SKM-1 treated with dmso at 0.1 percent for 144 hours (cell line): ENCODE measurements at regions not wholly inside any gene's neighbourhood (a gene's known extent, or its start where the extent isn't known, plus 50 kb on each side); places are given as distances from the start of the nearest gene placed in this dataset.
A peak's percentile ranks its signal among the peaks of the same experiment; 100 is the strongest.
"Not testable (repeated sequence)": the region's sequence is repeated elsewhere in the genome, so short reads cannot be mapped to it uniquely, and the experiment has no call there.

Experiments used
- DNase-seq: peaks from one replicate; lab custom pipeline; 2025; ENCODE audit not compliant: unreplicated experiment; lab: John Stamatoyannopoulos, UW

DNA sequence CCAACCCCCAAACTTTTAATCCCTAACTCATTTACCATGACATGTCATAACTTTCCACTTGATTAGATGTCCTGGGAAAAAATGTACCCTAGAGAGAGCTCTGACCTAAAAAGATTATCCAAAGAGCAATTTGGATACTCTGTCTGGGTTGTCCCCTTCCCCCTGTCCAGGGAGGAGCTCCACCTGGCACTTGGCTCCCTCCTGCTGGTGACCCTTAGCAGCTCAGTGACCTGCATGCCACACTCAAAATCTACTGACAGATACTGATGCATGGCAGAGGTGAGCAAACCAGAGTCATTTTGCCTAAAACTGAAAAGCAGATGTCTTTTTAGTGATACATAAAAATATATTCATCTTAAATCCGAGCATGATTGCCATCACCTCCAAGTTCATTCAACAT, 442.3 kb upstream of the CHRM3 start:
- DNase-seq, result no peak

DNA sequence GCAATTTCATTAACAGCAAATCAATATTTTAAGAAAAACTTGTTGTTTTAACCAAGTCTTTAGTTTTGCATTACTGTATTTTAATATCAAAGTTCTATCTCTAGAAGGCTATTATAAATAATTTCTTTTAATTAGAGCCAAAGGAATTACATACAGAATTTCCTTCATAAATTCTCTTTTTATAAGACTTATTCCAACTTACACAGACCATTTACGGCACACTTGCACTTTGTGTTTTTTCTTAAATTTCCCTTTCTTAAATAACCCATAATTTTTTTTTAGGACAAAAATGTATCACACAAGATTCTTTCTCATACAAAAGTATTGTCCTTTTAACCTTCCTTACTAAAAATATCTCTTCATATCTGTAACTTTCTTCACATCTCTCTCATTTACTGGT, 458.5 kb upstream of the CHRM3 start:
- DNase-seq, result no peak

GRCh38 chr1:238916828-238917227, 469.5 kb upstream of the CHRM3 start:
- DNase-seq, result no peak

DNA sequence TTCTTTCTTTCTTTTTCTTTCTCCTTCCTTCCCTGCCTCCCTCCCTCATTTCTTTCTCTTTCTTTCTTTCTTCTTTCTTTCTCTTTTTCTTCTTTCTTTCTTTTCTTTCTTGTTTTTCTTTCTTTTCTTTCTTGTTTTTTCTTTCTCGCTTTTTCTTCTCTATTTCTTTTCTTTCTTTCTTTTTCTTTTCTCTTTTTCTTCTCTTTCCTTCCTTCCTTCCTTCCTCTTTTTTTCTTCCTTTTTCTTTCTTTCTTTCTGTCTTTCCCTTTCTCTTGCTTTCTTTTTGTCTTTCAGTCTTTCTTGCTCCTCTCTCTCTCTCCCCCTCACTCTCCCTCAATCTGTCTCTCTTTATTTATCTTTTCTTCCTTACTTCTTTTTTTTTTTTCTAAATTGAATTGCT, 472.0 kb upstream of the CHRM3 start:
- DNase-seq, result no peak

- no peak for DNase-seq
These were observed 473.2 kb upstream of the CHRM3 start for GRCh38 chr1:238913210-238913609.

DNA sequence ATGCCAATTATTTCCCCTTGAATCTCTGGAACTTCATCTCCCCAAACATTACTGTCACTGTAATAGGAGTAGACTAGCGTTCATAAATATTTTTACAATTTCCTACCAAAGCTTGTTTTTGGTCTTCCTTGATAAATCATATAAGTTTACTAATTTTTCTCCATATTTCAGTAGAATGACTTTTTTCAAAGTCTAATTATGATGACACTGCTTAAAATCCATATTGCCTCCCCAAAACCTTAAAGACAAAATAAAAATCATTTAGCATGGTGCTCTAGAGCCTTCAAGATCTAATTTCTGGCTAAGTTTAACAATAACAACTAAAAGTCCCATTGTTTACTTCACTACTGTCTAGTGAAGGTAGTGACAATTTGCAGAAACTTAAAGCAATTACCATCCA, 474.2 kb upstream of the CHRM3 start:
- DNase-seq, result no peak

DNA sequence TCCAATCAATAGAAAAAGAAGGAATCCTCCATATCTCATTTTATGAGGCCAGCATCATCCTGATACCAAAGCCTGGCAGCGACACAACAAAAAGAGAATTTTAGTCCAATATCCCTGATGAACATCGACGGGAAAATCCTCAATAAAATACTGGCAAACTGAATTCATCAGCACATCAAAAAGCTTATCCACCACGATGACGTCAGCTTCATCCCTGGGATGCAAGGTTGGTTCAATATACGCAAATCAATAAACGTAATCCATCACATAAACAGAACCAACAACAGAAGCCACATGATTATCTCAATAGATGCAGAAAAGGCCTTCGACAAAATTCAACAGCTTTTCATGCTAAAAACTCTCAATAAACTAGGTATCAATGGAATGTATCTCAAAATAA, 483.6 kb upstream of the CHRM3 start:
- DNase-seq, result not testable (repeated sequence)

DNA sequence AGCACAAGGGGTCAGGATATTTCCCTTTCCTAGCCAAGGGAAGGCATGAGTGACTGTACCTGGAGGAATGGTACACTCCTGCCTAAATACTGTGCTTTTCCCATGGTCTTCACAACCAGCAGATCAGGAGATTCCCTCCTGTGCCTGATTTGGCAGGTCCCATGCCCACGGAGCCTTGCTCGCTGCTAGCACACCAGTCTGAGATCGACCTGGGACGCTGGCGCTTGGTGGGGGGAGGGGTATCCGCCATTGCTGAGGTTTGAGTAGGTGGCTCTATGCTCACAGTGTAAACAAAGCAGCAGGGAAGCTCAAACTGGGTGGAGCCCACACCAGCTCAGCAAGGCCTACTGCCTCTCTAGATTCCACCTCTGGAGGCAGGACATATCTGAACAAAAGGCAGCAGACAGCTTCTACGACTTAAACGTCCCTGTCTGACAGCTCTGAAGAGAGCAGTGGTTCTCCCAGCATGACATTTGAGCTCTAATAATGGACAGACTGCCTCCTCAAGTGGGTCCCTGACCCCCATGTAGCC, 486.0 kb upstream of the CHRM3 start:
- no peak for DNase-seq

DNA sequence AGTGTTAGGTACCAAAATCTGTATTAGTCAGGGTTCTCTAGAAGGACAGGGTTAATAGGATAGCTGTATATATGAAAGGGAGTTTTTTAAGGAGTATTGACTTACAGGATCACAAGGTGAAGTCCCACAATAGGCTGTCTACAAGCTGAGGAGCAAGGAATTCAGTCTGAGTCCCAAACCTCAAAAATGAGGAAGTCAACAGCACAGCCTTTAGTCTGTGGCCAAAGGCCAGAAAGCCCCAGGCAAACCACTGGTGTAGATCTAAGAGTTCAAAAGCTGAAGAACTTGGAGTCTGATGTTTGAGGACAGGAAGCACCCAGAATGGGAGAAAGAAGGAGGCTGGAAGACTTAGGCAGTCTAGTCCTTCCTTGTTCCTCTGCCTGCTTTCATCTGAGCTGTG, 487.5 kb upstream of the CHRM3 start:
- DNase-seq, result peak; percentile 67

- DNase-seq, result no peak
These were observed 490.5 kb upstream of the CHRM3 start for GRCh38 chr1:238895911-238896310.

DNA sequence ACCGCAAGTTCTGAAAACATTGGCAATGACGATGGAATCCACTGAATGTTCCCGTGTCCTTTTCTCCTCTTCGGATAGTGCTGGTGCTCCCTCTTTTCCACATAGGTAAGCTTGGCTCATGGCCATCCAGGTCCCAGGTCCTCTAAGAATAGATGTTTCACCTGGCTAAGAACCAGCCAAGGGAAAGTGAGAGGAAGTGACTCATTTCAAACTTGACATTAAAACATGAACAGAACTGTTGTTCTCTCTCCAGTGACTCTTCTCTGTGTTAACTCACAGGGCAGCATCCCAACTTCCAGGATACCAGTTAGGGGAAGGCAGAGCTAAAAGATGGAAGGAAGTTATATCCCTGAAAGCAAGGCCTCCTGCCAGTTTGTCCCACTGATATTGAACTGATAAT, 493.8 kb upstream of the CHRM3 start:
- DNase-seq, result no peak

GRCh38 chr1:238861342-238862066, 524.9 kb upstream of the CHRM3 start:
- no peak for DNase-seq

- no peak for DNase-seq
These were observed 552.4 kb upstream of the CHRM3 start for GRCh38 chr1:238833919-238834318.

DNA sequence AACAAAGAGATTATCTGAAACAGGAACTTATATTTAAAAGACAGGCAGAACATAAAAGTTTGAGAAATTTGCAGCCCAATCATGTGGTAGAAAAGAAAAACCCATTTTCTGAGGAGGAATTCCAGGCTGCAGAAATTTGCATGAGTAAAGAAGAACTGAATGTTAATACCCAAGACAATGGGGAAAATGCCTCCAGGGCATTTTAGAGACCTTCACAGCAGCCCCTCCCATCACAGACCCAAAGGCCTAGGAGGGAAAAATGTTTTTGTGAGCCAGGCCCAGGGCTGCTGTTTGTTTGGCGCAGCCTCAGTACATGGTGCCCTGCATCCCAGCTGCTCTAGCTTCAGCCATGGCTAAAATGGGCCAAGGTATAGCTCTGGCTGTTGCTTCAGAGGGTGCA, 554.3 kb upstream of the CHRM3 start:
- DNase-seq, result no peak

GRCh38 chr1:238830036-238830611, 556.2 kb upstream of the CHRM3 start:
- no peak for DNase-seq

- DNase-seq, result no peak
These were observed 559.5 kb upstream of the CHRM3 start for GRCh38 chr1:238826891-238827290.

DNA sequence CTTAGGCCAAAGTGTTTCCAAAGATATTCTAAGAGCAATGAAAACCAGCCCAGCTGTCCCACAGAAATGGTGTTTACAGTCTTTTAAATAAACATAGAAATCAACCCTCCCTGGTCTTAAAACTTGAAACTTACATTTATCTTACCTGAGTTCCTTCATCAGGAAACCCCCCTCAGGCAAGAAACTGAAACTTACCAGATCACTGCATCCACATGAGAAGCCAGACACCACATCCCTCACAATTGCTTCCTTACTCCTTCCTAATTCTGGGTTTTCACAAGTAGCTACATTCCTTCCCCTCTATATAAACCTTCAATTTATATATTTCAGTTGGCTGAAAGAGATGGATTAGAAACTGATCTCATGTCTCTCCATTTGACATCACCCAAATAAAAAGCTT, 563.0 kb upstream of the CHRM3 start:
- no peak for DNase-seq

DNA sequence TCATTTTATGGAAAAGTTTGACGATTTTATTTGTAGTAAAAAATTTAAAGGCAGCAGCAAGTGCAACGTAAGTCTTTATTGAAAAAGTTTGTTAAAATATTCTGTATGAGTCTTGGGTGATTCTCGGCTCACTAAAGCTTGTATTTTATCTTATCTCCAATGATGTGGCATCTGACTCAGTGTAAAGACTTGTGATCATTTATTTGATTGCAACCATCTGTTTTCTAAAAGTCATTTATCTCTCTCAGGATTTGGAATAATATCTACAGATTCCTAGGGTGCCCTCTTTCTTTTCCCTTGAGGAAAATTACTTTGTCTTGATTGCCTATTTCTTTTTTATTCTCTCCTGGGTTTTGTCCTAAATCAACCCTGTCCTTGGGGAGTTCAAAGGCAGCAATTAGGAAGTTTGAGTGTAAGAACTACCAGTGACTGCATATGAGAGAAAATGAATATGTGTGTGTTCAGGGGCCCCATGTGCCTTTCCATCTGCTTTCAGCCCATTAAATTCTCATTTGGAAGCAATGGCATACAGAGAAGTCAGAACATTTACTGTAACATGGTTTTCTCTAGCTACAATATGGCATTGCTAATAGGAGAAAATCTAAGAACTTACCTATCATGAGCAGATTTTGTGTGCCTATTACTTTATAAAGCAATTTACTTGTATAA, 575.0 kb upstream of the CHRM3 start:
- no peak for DNase-seq

DNA sequence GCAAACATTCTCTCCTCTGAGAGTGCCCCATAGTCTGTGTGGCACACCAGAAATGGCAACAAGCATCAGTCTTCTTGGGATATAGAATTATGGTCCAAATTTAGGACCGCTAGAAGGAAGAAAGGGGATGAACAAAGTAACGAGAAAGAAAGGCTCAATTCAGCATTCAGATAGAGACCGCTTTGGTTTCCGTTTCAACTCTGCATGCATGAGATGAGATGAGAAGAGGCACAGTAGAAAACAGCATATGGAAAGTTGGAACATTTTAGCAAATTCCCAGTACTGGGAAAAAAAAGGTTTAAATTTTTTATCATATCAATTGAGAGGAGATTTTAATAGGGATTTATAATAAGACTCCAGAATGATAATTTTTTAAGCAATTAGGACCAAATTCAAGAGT, 595.5 kb upstream of the CHRM3 start:
- DNase-seq, result no peak

- no peak for DNase-seq
These were observed 596.3 kb upstream of the CHRM3 start for GRCh38 chr1:238789916-238790667.

- DNase-seq, result no peak
These were observed 598.9 kb upstream of the CHRM3 start for GRCh38 chr1:238787471-238787870.

GRCh38 chr1:238783633-238784032, 602.7 kb upstream of the CHRM3 start:
- DNase-seq, result no peak
